ENCODE measurements at regions not wholly inside any gene's neighbourhood (a gene's known extent, or its start where the extent isn't known, plus 50 kb on each side); places are given as distances from the start of the nearest gene placed in this dataset.

- intact Hi-C loops (cut with micrococcal nuclease): loop anchor here (10.0 kb wide), 1 partner anchor 322 kb away; no protein-coding TSS in a partner anchor
- POLR2A ChIA-PET: no interaction called here
- Histone ChIP-seq H3K27me3 (ENCODE audit: insufficient read depth, low read length) (no peaks in the 10 kb centered on the region), H4K20me1 (ENCODE audit: insufficient read depth) (no peaks in the 10 kb centered on the region), H3K27ac (ENCODE audit: low read depth, low read length) (no peak overlapping the region), H3K79me2 (ENCODE audit: insufficient read depth, low read length) (no peaks in the 10 kb centered on the region), H3K36me3 (ENCODE audit: control insufficient read depth in 1 of 2, insufficient read depth in 2 of 2, low read length in 2 of 2) (no peaks in the 10 kb centered on the region), H3K9me2 (ENCODE audit: insufficient read depth) (no peaks in the 10 kb centered on the region), H2AFZ (ENCODE audit: low read depth, low read length, poor library complexity, severe bottlenecking) (no peak overlapping the region), H3K4me3 (replicated peaks in 1 of 2; ENCODE audit: low read depth in 1 of 2, low read length in 2 of 2) (no peak overlapping the region), H3K4me2 (ENCODE audit: low read length) (no peak overlapping the region), H3K9me3 (ENCODE audit: control insufficient read depth in 1 of 2, insufficient read depth in 1 of 2, low read depth in 1 of 2, low read length in 2 of 2) (no peaks in the 10 kb centered on the region), H3K4me1 (ENCODE audit: control insufficient read depth in 1 of 2, insufficient read depth in 2 of 2, low read length in 2 of 2) (no peaks in the 10 kb centered on the region), H3K9ac (ENCODE audit: low read length) (no peak overlapping the region)
- no TSS peak for BruUV-seq (replicated peaks)
- CTCF ChIA-PET: no interaction called here
- RAD21 ChIA-PET (ENCODE audit: low non-redundant PET in 1 of 2, low total read pairs in 2 of 2, uncharacterized antibody in 2 of 2, unreplicated experiment in 2 of 2): no interaction called here
- DNase-seq (ENCODE audit: low read depth, low spot score) (no peak), ATAC-seq (no peak)
- TF ChIP-seq TCF7L2 (IDR thresholded peaks at IDR 0.05; ENCODE audit: borderline replicate concordance, extremely low read depth, insufficient read depth, insufficient read length): no peak
- TF ChIP-seq POLR2A (IDR thresholded peaks at IDR 0.05; ENCODE audit: borderline replicate concordance, extremely low read depth, insufficient read depth, insufficient read length): no peak
- TF ChIP-seq YY1 (IDR thresholded peaks at IDR 0.05; ENCODE audit: extremely low read depth, insufficient replicate concordance, low read depth, low read length): no peak
- no peak for TF ChIP-seq POLR2AphosphoS5 (IDR thresholded peaks at IDR 0.05; ENCODE audit: low read depth, low read length)
- no peak for TF ChIP-seq SP1 (IDR thresholded peaks at IDR 0.05; ENCODE audit: low read depth)
- TF ChIP-seq ZFX (IDR thresholded peaks at IDR 0.05): no peak
- no peak for TF ChIP-seq EGR1 (IDR thresholded peaks at IDR 0.05; ENCODE audit: low read depth)
- TF ChIP-seq ZNF274 (IDR thresholded peaks at IDR 0.05; ENCODE audit: low read depth, low read length): no peak
- no peak for TF ChIP-seq JUND (IDR thresholded peaks at IDR 0.05)
- no peak for TF ChIP-seq EZH2phosphoT487 (IDR thresholded peaks at IDR 0.05; ENCODE audit: borderline replicate concordance)
- no peak for TF ChIP-seq FOSL1 (IDR thresholded peaks at IDR 0.05; ENCODE audit: low read depth)
- TF ChIP-seq ATF3 (IDR thresholded peaks at IDR 0.05): no peak
Observed at GRCh38 chr2:196433116-196433515, 206.4 kb upstream of the CCDC150 start.

GRCh38 chr2:196434217-196434616 lies 205.3 kb upstream of the CCDC150 start:
- H3K9me2 ChIP-seq (ENCODE audit: insufficient read depth): no peaks in the 10 kb centered on the region
- H3K4me3 ChIP-seq (replicated peaks in 1 of 2; ENCODE audit: low read depth in 1 of 2, low read length in 2 of 2): no peak overlapping the region
- DNase-seq (ENCODE audit: low read depth, low spot score) (no peak), ATAC-seq (no peak)
- no TSS peak for BruUV-seq (replicated peaks)
- H3K27ac ChIP-seq (ENCODE audit: low read depth, low read length): no peak overlapping the region
- no peaks in the 10 kb centered on the region for H3K36me3 ChIP-seq (ENCODE audit: control insufficient read depth in 1 of 2, insufficient read depth in 2 of 2, low read length in 2 of 2)
- no peaks in the 10 kb centered on the region for H3K79me2 ChIP-seq (ENCODE audit: insufficient read depth, low read length)
- no peaks in the 10 kb centered on the region for H3K4me1 ChIP-seq (ENCODE audit: control insufficient read depth in 1 of 2, insufficient read depth in 2 of 2, low read length in 2 of 2)
- H2AFZ ChIP-seq (ENCODE audit: low read depth, low read length, poor library complexity, severe bottlenecking): no peak overlapping the region
- no peak overlapping the region for H3K9ac ChIP-seq (ENCODE audit: low read length)
- no peaks in the 10 kb centered on the region for H3K9me3 ChIP-seq (ENCODE audit: control insufficient read depth in 1 of 2, insufficient read depth in 1 of 2, low read depth in 1 of 2, low read length in 2 of 2)
- H4K20me1 ChIP-seq (ENCODE audit: insufficient read depth): no peaks in the 10 kb centered on the region
- ChIA-PET CTCF (no interaction called here), RAD21 (ENCODE audit: low non-redundant PET in 1 of 2, low total read pairs in 2 of 2, uncharacterized antibody in 2 of 2, unreplicated experiment in 2 of 2) (no interaction called here), POLR2A (no interaction called here)
- intact Hi-C loops (cut with micrococcal nuclease): loop anchor here (10.0 kb wide), 1 partner anchor 321 kb away; no protein-coding TSS in a partner anchor
- no peak overlapping the region for H3K4me2 ChIP-seq (ENCODE audit: low read length)
- H3K27me3 ChIP-seq (ENCODE audit: insufficient read depth, low read length): no peaks in the 10 kb centered on the region
- no peak for TF ChIP-seq SRF (IDR thresholded peaks at IDR 0.05; ENCODE audit: low read depth)
- no peak for TF ChIP-seq POLR2AphosphoS5 (IDR thresholded peaks at IDR 0.05; ENCODE audit: low read depth, low read length)
- no peak for TF ChIP-seq ZNF274 (IDR thresholded peaks at IDR 0.05; ENCODE audit: low read depth, low read length)
- no peak for TF ChIP-seq CEBPB (IDR thresholded peaks at IDR 0.05; ENCODE audit: low read depth)
- TF ChIP-seq YY1 (IDR thresholded peaks at IDR 0.05; ENCODE audit: extremely low read depth, insufficient replicate concordance, low read depth, low read length): no peak
- no peak for TF ChIP-seq ZBTB33 (IDR thresholded peaks at IDR 0.05; ENCODE audit: extremely low read depth, insufficient replicate concordance, low read length)
- no peak for TF ChIP-seq CBX3 (IDR thresholded peaks at IDR 0.05; ENCODE audit: low read depth)
- TF ChIP-seq JUND (IDR thresholded peaks at IDR 0.05): no peak
- no peak for TF ChIP-seq CTCF (IDR thresholded peaks at IDR 0.05 in 2 of 3, conservative IDR thresholded peaks at IDR 0.05 in 1 of 3; ENCODE audit: borderline replicate concordance in 1 of 3, insufficient read depth in 1 of 3, low read depth in 2 of 3, low read length in 2 of 3)
- no peak for TF ChIP-seq SIN3A (IDR thresholded peaks at IDR 0.05; ENCODE audit: low read depth)
- no peak for TF ChIP-seq ELF1 (IDR thresholded peaks at IDR 0.05; ENCODE audit: borderline replicate concordance, low read depth)
- no peak for TF ChIP-seq EGR1 (IDR thresholded peaks at IDR 0.05; ENCODE audit: low read depth)
- TF ChIP-seq ZFX (IDR thresholded peaks at IDR 0.05): no peak

Data from HCT116 (cell line).